Upper lobe of left lung (tissue), 4 donors: ENCODE measurements at regions not wholly inside any gene's neighbourhood (a gene's known extent, or its start where the extent isn't known, plus 50 kb on each side); places are given as distances from the start of the nearest gene placed in this dataset.
"Not testable (repeated sequence)": the region's sequence is repeated elsewhere in the genome, so short reads cannot be mapped to it uniquely, and the experiment has no call there.

ENCODE experiments used
- EP300 ChIP-seq, 4 donors: sonication (generic); formaldehyde crosslinking; IDR thresholded peaks; one replicate each; pipeline ENCODE4 v1.5.1; 2017; ENCODE audit warnings: antibody characterized with exemption in 4 of 4, control low read depth in 2 of 4
- POLR2AphosphoS5 ChIP-seq, 2 donors: sonication (generic); formaldehyde crosslinking; IDR thresholded peaks; one replicate each; pipeline ENCODE4 v1.5.1; 2017; ENCODE audit warnings: antibody characterized with exemption in 2 of 2
- TF ChIP-seq, protein P1 (sequence below), 6 experiments: fragments of 450-650 bp in 4 of 6; fragments of 200-600 bp in 2 of 6; sonication (generic) in 2 of 6; IDR thresholded peaks; one replicate each; pipeline ENCODE4 v1.5.1; 2016 to 2019; ENCODE audit warnings: antibody characterized with exemption in 6 of 6

DNA sequence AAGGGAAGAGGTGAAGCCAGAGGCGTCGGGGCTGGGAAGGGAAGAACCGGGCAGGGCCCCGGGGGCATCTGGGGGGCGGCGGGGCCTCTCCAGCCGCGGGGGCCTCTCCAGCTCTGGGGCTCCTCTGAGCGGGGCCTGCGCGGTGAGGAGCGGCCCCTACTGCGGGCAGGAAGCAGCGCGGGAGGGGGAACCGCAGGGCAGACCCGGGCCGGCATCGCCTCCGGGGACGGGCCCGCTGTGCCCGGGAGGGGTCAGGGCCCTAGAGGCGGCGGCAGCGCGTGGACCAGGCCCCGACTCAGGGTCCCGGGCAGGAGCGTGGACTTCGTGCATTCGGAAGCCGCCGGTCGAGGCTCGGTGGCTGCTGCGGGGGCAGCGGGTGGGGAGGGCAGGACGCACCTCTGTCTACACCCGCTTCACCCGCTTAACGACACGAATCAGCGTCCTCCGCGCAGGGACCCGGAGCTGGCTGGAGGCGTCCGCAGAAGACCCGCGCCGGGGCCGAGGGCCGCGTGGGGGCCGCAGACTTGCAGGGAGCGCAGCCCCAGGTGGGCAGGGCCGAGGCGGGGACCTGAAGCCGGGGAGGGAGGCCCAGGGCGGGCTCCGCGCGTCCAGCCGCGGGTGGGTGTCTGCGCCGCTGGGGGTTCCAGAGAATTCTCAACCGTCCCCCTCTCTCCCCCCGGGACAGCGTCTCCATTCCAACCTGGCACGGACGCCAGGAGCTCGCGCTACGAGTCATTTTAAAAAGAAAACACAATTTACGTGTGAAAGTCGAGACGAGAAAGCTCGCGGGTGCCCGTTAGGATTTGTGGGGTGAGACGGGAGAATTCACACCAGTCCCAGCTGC, 345.0 kb downstream of the ADGRD1 start:
- TF ChIP-seq, protein P1, sequence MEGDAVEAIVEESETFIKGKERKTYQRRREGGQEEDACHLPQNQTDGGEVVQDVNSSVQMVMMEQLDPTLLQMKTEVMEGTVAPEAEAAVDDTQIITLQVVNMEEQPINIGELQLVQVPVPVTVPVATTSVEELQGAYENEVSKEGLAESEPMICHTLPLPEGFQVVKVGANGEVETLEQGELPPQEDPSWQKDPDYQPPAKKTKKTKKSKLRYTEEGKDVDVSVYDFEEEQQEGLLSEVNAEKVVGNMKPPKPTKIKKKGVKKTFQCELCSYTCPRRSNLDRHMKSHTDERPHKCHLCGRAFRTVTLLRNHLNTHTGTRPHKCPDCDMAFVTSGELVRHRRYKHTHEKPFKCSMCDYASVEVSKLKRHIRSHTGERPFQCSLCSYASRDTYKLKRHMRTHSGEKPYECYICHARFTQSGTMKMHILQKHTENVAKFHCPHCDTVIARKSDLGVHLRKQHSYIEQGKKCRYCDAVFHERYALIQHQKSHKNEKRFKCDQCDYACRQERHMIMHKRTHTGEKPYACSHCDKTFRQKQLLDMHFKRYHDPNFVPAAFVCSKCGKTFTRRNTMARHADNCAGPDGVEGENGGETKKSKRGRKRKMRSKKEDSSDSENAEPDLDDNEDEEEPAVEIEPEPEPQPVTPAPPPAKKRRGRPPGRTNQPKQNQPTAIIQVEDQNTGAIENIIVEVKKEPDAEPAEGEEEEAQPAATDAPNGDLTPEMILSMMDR (IDR thresholded peaks at IDR 0.05) = not testable (repeated sequence)
- not testable (repeated sequence) for TF ChIP-seq POLR2AphosphoS5, EP300 (IDR thresholded peaks at IDR 0.05)
